AG09309 (cell line): ENCODE measurements at regions not wholly inside any gene's neighbourhood (a gene's known extent, or its start where the extent isn't known, plus 50 kb on each side); places are given as distances from the start of the nearest gene placed in this dataset.
"Not testable (repeated sequence)": the region's sequence is repeated elsewhere in the genome, so short reads cannot be mapped to it uniquely, and the experiment has no call there.

Source experiments
- DNase-seq: peaks from one replicate; pipeline ENCODE4 v3.0.0-alpha.2; 2010; ENCODE audit warnings: low read depth
- H3K4me3 ChIP-seq: 2 replicates; pipeline ENCODE4 v1.5.1; 2011; ENCODE audit warnings: mild to moderate bottlenecking, low read depth, low read length, moderate library complexity; ENCODE audit not compliant: control insufficient read depth
- CTCF ChIP-seq: IDR thresholded peaks from 2 replicates; pipeline ENCODE4 v1.5.1; 2011; ENCODE audit warnings: mild to moderate bottlenecking, low read depth, low read length, inconsistent platforms; ENCODE audit not compliant: insufficient read depth, control insufficient read depth; ENCODE audit errors: missing control alignments

GRCh38 chr5:112551419-112552032 lies 132.4 kb upstream of the EPB41L4A start:
- peak; percentile 69 for TF ChIP-seq CTCF
- H3K4me3 ChIP-seq = no peak overlapping the region
- peak; percentile 29 for DNase-seq

GRCh38 chr5:112552216-112552615 lies 133.1 kb upstream of the EPB41L4A start:
- no peak for TF ChIP-seq CTCF
- no peak overlapping the region for H3K4me3 ChIP-seq
- no peak for DNase-seq

GRCh38 chr5:112552791-112553190 lies 133.7 kb upstream of the EPB41L4A start:
- H3K4me3 ChIP-seq = no peak overlapping the region
- TF ChIP-seq CTCF = no peak
- no peak for DNase-seq

GRCh38 chr5:112554101-112554977 lies 135.3 kb upstream of the EPB41L4A start:
- no peak overlapping the region for H3K4me3 ChIP-seq
- no peak for TF ChIP-seq CTCF
- no peak for DNase-seq

GRCh38 chr5:112555197-112555596 lies 136.1 kb upstream of the EPB41L4A start:
- TF ChIP-seq CTCF = no peak
- DNase-seq = no peak
- no peak overlapping the region for H3K4me3 ChIP-seq

GRCh38 chr5:112555691-112556090 lies 136.6 kb upstream of the EPB41L4A start:
- TF ChIP-seq CTCF = no peak
- no peak overlapping the region for H3K4me3 ChIP-seq

GRCh38 chr5:112559501-112559900 lies 140.4 kb upstream of the EPB41L4A start:
- not testable (repeated sequence) for DNase-seq, H3K4me3 ChIP-seq

More at GRCh38 chr5:112555691-112556090, 136.6 kb upstream of the EPB41L4A start:
- DNase-seq = no peak
